Body of pancreas (tissue), 4 donors: ENCODE measurements at regions not wholly inside any gene's neighbourhood (a gene's known extent, or its start where the extent isn't known, plus 50 kb on each side); places are given as distances from the start of the nearest gene placed in this dataset.

Source experiments
- ATAC-seq: fragments of 150-250 bp; one replicate; pipeline ENCODE4 v1.9.1; 2016
- DNase-seq, 4 donors: peaks; one replicate each; pipeline ENCODE4 v3.0.0-alpha.2; 2019
- H3K27ac ChIP-seq, 4 donors: fragments of 200-600 bp; sonication (generic); 1 replicate in 3 of 4; 2 replicates in 1 of 4; pipeline versions ENCODE4 v1.5.1 to v1.6.1; 2016 to 2019; ENCODE audit warnings: mild to moderate bottlenecking in 1 of 4, mixed read lengths in 1 of 4, moderate library complexity in 1 of 4
- H3K27me3 ChIP-seq, 2 donors: fragments of 200-600 bp; sonication (generic); one replicate each; pipeline ENCODE4 v1.6.0; 2016; ENCODE audit warnings: mild to moderate bottlenecking in 1 of 2
- H3K36me3 ChIP-seq, 2 donors: fragments of 200-600 bp; sonication (generic); replicated peaks in 1 of 2; 2 replicates each; pipeline ENCODE4 v1.5.1; 2016; ENCODE audit warnings: low read depth in 2 of 2; ENCODE audit not compliant: insufficient read depth in 1 of 2
- H3K4me1 ChIP-seq: fragments of 200-600 bp; sonication (generic); one replicate; pipeline ENCODE4 v1.6.0; 2016
- H3K4me3 ChIP-seq, 2 donors: fragments of 200-600 bp; sonication (generic); 1 replicate in 1 of 2; 2 replicates in 1 of 2; pipeline ENCODE4 v1.5.1; 2016 to 2019
- H3K9me3 ChIP-seq, 3 donors: fragments of 200-600 bp; sonication (generic); 1 replicate in 2 of 3; 2 replicates in 1 of 3; pipeline ENCODE4 v1.5.1; 2016
- POLR2A ChIP-seq, 3 donors: fragments of 450-650 bp; IDR thresholded peaks; one replicate each; pipeline ENCODE4 v1.6.1; 2016; ENCODE audit warnings: antibody characterized with exemption in 3 of 3, mild to moderate bottlenecking in 2 of 3
- WGBS, 2 donors: methylation state at CpG; one replicate each; pipeline ENCODE4 v1.1.5; 2017; 5-methylcytosine and 5-hydroxymethylcytosine counted together
- intact Hi-C: fragments of 100-400 bp; cut with DNase I; formaldehyde crosslinking; loops from one replicate; pipeline ENCODE4 v1.15.1; 2023
- TF ChIP-seq, protein P1 (sequence below), 7 experiments: fragments of 450-650 bp in 4 of 7; fragments of 200-600 bp in 3 of 7; sonication (generic) in 3 of 7; IDR thresholded peaks; one replicate each; pipeline ENCODE4 v1.5.1; 2016 to 2019; ENCODE audit warnings: antibody characterized with exemption in 7 of 7

DNA sequence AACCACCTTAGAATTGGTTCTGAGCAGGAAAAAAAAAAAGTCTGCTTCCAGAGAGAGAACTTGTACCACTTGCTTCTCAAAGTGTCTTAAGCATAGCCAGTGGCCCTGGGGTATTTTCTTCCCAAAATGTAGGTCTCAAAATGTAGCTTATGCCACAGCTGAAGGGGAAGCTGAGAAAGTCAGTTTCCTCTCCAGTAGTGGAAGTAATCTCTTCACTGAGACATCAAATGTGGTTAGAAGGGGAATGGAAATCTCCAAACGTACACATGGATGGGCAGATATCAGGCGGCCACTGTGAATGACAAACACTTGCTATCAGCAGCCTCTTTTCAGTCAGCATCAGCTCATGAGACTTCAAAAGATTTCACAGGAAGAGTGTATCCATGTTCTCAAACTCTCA is 841.2 kb downstream of the TUSC7 start:
- Histone ChIP-seq H3K4me3 (no peak overlapping the region), H3K27ac (no peak overlapping the region), H3K4me1 (no peaks in the 10 kb centered on the region), H3K27me3 (no peaks in the 10 kb centered on the region), H3K36me3 (no peaks in the 10 kb centered on the region), H3K9me3 (no peaks in the 10 kb centered on the region)
- intact Hi-C loops: no loop called here
- 56 to 63% methylated on average over 2 of the region's 2 CpGs for WGBS, 2 donors
- DNase-seq (no peak), ATAC-seq (no peak)
- TF ChIP-seq POLR2A (IDR thresholded peaks at IDR 0.05): no peak
- TF ChIP-seq, protein P1, sequence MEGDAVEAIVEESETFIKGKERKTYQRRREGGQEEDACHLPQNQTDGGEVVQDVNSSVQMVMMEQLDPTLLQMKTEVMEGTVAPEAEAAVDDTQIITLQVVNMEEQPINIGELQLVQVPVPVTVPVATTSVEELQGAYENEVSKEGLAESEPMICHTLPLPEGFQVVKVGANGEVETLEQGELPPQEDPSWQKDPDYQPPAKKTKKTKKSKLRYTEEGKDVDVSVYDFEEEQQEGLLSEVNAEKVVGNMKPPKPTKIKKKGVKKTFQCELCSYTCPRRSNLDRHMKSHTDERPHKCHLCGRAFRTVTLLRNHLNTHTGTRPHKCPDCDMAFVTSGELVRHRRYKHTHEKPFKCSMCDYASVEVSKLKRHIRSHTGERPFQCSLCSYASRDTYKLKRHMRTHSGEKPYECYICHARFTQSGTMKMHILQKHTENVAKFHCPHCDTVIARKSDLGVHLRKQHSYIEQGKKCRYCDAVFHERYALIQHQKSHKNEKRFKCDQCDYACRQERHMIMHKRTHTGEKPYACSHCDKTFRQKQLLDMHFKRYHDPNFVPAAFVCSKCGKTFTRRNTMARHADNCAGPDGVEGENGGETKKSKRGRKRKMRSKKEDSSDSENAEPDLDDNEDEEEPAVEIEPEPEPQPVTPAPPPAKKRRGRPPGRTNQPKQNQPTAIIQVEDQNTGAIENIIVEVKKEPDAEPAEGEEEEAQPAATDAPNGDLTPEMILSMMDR (IDR thresholded peaks at IDR 0.05): no peak

DNA sequence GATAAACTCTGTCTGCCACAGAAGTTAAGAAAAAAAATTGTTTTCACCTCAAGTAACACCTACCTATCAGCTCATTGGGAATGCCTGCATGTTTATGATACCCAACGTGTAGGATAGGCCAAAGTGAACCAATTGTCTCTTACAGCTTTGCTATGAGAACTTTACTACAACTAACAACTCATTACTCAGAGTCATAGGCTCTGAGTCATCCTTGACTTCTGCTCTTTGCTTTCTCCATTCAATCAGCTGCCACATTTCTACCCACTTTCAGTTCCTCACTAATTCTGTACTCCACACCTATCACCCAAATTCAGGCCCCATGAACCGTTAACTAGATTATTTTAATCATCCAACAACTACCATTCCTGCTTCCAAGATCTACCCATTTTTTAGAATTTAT is 843.9 kb downstream of the TUSC7 start:
- no peak for ATAC-seq
- intact Hi-C loops: no loop called here
- no peaks in the 10 kb centered on the region for H3K9me3 ChIP-seq
- no peaks in the 10 kb centered on the region for H3K4me1 ChIP-seq
- no peak for TF ChIP-seq POLR2A (IDR thresholded peaks at IDR 0.05)
- TF ChIP-seq, protein P1 (IDR thresholded peaks at IDR 0.05): no peak
- no peaks in the 10 kb centered on the region for H3K27me3 ChIP-seq
- WGBS, 2 donors: 73 to 74% methylated on average over 2 of the region's 2 CpGs
- H3K36me3 ChIP-seq: no peaks in the 10 kb centered on the region
- DNase-seq: no peak
- no peak overlapping the region for H3K27ac ChIP-seq
- no peak overlapping the region for H3K4me3 ChIP-seq

DNA sequence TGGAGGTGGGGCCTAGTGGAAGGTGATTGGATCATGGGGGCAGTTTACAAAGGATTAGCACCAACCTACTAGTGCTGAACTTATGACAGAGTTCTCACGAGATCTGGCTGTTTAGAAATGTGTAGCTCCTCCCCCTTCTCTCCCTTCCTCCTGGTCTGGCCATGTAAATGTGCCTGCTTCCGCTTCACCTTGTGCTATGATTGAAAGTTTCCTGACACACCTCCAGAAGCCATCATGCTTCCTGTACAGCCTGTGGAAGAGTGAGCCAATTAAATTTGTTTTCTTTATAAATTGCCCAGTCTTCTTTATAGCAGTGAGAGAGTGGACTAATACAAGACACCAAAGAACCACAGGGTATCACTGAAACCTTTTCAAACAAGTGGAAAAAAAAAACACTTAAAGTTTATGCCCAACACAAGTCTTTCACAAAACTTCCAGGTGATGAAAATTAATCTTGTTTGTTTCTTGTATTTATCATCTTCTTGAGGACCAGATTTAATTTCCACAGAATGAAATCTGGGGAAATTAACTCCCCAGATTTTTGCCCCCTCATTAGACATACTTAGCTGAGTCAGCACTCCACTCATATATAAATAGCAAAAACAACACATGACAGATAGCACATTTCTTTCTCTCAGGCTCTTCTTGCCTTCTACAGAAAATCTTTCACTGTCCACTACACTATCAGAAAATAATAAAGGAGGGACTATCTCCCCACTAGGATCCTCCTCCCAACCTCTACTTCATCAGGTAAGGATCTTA is 847.2 kb downstream of the TUSC7 start:
- Histone ChIP-seq H3K27me3 (no peaks in the 10 kb centered on the region), H3K4me1 (no peaks in the 10 kb centered on the region), H3K4me3 (no peak overlapping the region), H3K9me3 (no peaks in the 10 kb centered on the region), H3K36me3 (no peaks in the 10 kb centered on the region), H3K27ac (no peak overlapping the region)
- no peak for DNase-seq
- 47 to 61% methylated on average over 2 of the region's 2 CpGs for WGBS, 2 donors
- TF ChIP-seq, protein P1 (IDR thresholded peaks at IDR 0.05): no peak
- TF ChIP-seq POLR2A (IDR thresholded peaks at IDR 0.05): no peak
- no peak for ATAC-seq
- intact Hi-C loops: no loop called here

DNA sequence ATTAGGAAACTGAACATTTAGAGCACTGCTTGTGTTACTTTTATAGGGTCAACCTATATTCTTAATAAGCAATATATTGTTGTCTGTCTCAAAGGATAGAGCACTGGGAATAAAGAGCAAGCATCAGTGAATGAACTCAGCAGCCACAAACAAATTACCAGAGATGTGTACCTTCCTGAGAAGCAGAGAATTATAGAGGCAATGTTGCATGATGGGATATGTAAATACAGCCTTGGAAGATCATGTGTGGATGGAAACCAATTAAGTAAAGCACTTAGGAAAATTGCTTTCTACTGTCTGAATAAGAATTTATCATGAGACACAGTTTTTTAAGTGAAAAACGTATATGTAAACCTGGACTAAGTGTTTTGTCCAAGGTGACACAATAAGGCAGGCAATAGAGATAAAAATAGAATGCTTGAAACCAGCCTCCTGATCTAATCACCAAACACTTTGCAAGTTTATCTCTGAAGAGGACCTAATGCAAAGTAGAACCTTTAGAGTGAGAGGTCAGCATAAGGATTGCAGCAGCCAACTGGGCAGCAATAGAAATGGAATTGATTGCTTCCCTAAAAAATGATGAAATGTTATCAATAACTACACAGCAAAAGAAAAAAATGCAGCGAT is 848.0 kb downstream of the TUSC7 start:
- no peak for TF ChIP-seq POLR2A (IDR thresholded peaks at IDR 0.05)
- TF ChIP-seq, protein P1 (IDR thresholded peaks at IDR 0.05): no peak
- Histone ChIP-seq H3K9me3 (no peaks in the 10 kb centered on the region), H3K36me3 (no peaks in the 10 kb centered on the region), H3K4me1 (no peaks in the 10 kb centered on the region), H3K4me3 (no peak overlapping the region), H3K27me3 (no peaks in the 10 kb centered on the region), H3K27ac (no peak overlapping the region)
- ATAC-seq: no peak
- WGBS, 2 donors: 22 to 31% methylated on average over 2 of the region's 2 CpGs
- intact Hi-C loops: no loop called here
- no peak for DNase-seq

DNA sequence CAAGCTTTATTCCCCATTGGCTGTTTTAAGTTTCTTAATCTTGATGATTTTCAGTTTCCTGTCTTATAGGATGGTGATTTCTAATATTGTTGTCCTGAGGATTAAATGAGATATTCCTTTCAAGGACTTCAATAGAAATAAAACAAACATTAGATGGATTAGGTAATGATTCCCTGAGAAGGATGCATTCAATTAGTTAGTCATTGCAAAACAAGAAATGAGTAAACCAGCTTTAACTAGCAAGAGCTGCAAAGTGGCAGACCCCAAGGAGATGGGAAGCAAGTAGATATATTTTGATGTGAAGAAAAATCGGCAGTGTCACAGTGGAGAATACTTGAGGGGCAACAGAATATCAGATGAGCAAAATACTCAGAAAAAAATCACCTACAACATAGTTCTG is 849.1 kb downstream of the TUSC7 start:
- no peaks in the 10 kb centered on the region for H3K9me3 ChIP-seq
- no peak for DNase-seq
- H3K27me3 ChIP-seq: no peaks in the 10 kb centered on the region
- intact Hi-C loops: no loop called here
- H3K36me3 ChIP-seq: no peaks in the 10 kb centered on the region
- ATAC-seq: no peak
- no peaks in the 10 kb centered on the region for H3K4me1 ChIP-seq
- 59 to 75% methylated on average over 1 of the region's 1 CpG for WGBS, 2 donors
- H3K27ac ChIP-seq: no peak overlapping the region
- H3K4me3 ChIP-seq: no peak overlapping the region
- TF ChIP-seq POLR2A (IDR thresholded peaks at IDR 0.05): no peak
- TF ChIP-seq, protein P1 (IDR thresholded peaks at IDR 0.05): no peak
